CD8-positive, alpha-beta memory T cell (primary cell): ENCODE measurements at regions not wholly inside any gene's neighbourhood (a gene's known extent, or its start where the extent isn't known, plus 50 kb on each side); places are given as distances from the start of the nearest gene placed in this dataset.

Experiments
- CTCF ChIA-PET: fragments of 350-600 bp; sonication (Branson Sonifier 250); formaldehyde crosslinking; loops from one replicate; lab custom pipeline; 2021; ENCODE audit warnings: antibody characterized with exemption; lab: Charles Lee
- POLR2A ChIA-PET: fragments of 350-600 bp; sonication (Branson Sonifier 250); formaldehyde crosslinking; loops from one replicate; lab custom pipeline; 2021; ENCODE audit warnings: antibody characterized with exemption; lab: Charles Lee
- DNase-seq, 5 donors: peaks; one replicate each; pipeline versions ENCODE4 v3.0.0 to v3.0.0-alpha.2; 2020 to 2022; ENCODE audit warnings: mixed read lengths in 1 of 5
- H3K27ac ChIP-seq: one replicate; pipeline ENCODE4 v1.7.0; 2013; ENCODE audit warnings: low read depth, mild to moderate bottlenecking, low read length, moderate library complexity
- H3K27me3 ChIP-seq: 2 replicates; pipeline ENCODE4 v1.7.0; 2013; ENCODE audit warnings: low read length, mild to moderate bottlenecking; ENCODE audit not compliant: insufficient read depth, poor library complexity, severe bottlenecking
- H3K36me3 ChIP-seq: 2 replicates; pipeline ENCODE4 v1.7.0; 2013; ENCODE audit warnings: mild to moderate bottlenecking, low read length, moderate library complexity; ENCODE audit not compliant: insufficient read depth
- H3K4me1 ChIP-seq: 2 replicates; pipeline ENCODE4 v1.7.0; 2013; ENCODE audit warnings: mild to moderate bottlenecking, low read length, moderate library complexity; ENCODE audit not compliant: insufficient read depth
- H3K4me3 ChIP-seq: 2 replicates; pipeline ENCODE4 v1.7.0; 2013; ENCODE audit warnings: mild to moderate bottlenecking, low read length
- H3K9me3 ChIP-seq: 2 replicates; pipeline ENCODE4 v1.7.0; 2013; ENCODE audit warnings: mild to moderate bottlenecking, low read length
- H3K27ac Mint-ChIP-seq, 8 donors: one replicate each; pipeline ENCODE4 v1.8.0; 2020 to 2021; ENCODE audit warnings: mixed read lengths in 8 of 8, mild to moderate bottlenecking in 6 of 8, inconsistent platforms in 3 of 8, moderate library complexity in 3 of 8
- H3K27me3 Mint-ChIP-seq, 2 donors: one replicate each; pipeline ENCODE4 v1.8.0; 2020 to 2021; ENCODE audit warnings: mixed read lengths in 2 of 2, mild to moderate bottlenecking in 1 of 2, moderate library complexity in 1 of 2
- H3K36me3 Mint-ChIP-seq, 3 donors: one replicate each; pipeline ENCODE4 v1.8.0; 2020 to 2021; ENCODE audit warnings: mixed read lengths in 3 of 3, inconsistent platforms in 1 of 3, mild to moderate bottlenecking in 1 of 3
- H3K4me1 Mint-ChIP-seq, 3 donors: one replicate each; pipeline ENCODE4 v1.8.0; 2020 to 2021; ENCODE audit warnings: mixed read lengths in 3 of 3, inconsistent platforms in 1 of 3, mild to moderate bottlenecking in 1 of 3
- H3K4me3 Mint-ChIP-seq, 7 donors: one replicate each; pipeline ENCODE4 v1.8.0; 2020 to 2021; ENCODE audit warnings: mixed read lengths in 7 of 7, mild to moderate bottlenecking in 6 of 7, moderate library complexity in 4 of 7, inconsistent platforms in 2 of 7
- H3K9me3 Mint-ChIP-seq, 5 donors: one replicate each; pipeline ENCODE4 v1.8.0; 2020 to 2022; ENCODE audit warnings: mixed read lengths in 5 of 5, mild to moderate bottlenecking in 3 of 5, moderate library complexity in 2 of 5, inconsistent platforms in 1 of 5

- no peaks in the 10 kb centered on the region for H3K4me1 Mint-ChIP-seq
- POLR2A ChIA-PET, result no interaction called here
- H3K36me3 ChIP-seq, result no peaks in the 10 kb centered on the region
- H3K9me3 Mint-ChIP-seq, result peaks cover 2 to 14% (median 8%) of the 10 kb centered on the region in 5 donors
- H3K27me3 ChIP-seq, result no peaks in the 10 kb centered on the region
- H3K27me3 Mint-ChIP-seq, result peaks cover 4 to 6% of the 10 kb centered on the region in 2 donors
- no peak overlapping the region for H3K4me3 ChIP-seq
- no peak overlapping the region for H3K27ac ChIP-seq
- H3K4me3 Mint-ChIP-seq, result no peak overlapping the region
- no peaks in the 10 kb centered on the region for H3K4me1 ChIP-seq
- H3K36me3 Mint-ChIP-seq, result peaks cover 0 to 2% (median 0%) of the 10 kb centered on the region in 3 donors
- CTCF ChIA-PET, result no interaction called here
- no peaks in the 10 kb centered on the region for H3K9me3 ChIP-seq
- no peak overlapping the region for H3K27ac Mint-ChIP-seq
- no peak for DNase-seq
Measured at GRCh38 chr1:70616946-70617345, 205.9 kb downstream of the CTH start.

- Histone ChIP-seq H3K27ac (no peak overlapping the region), H3K27me3 (no peaks in the 10 kb centered on the region), H3K4me3 (no peak overlapping the region), H3K9me3 (no peaks in the 10 kb centered on the region), H3K36me3 (no peaks in the 10 kb centered on the region), H3K4me1 (no peaks in the 10 kb centered on the region)
- POLR2A ChIA-PET, result no interaction called here
- Mint-ChIP-seq H3K27me3 (peaks cover 3 to 6% of the 10 kb centered on the region in 2 donors), H3K9me3 (peaks cover 2 to 14% (median 8%) of the 10 kb centered on the region in 5 donors), H3K4me3 (no peak overlapping the region), H3K36me3 (peaks cover 0 to 2% (median 0%) of the 10 kb centered on the region in 3 donors), H3K4me1 (no peaks in the 10 kb centered on the region), H3K27ac (no peak overlapping the region)
- CTCF ChIA-PET, result no interaction called here
- no peak for DNase-seq
Measured at GRCh38 chr1:70617728-70618127, 206.7 kb downstream of the CTH start.

- Histone ChIP-seq H3K36me3 (no peaks in the 10 kb centered on the region), H3K27ac (no peak overlapping the region), H3K9me3 (no peaks in the 10 kb centered on the region), H3K4me3 (no peak overlapping the region), H3K4me1 (no peaks in the 10 kb centered on the region), H3K27me3 (no peaks in the 10 kb centered on the region)
- Mint-ChIP-seq H3K4me1 (no peaks in the 10 kb centered on the region), H3K36me3 (no peaks in the 10 kb centered on the region), H3K27ac (no peak overlapping the region), H3K4me3 (no peak overlapping the region), H3K27me3 (no peaks in the 10 kb centered on the region), H3K9me3 (peaks cover 0 to 2% (median 0%) of the 10 kb centered on the region in 5 donors)
- ChIA-PET POLR2A (no interaction called here), CTCF (no interaction called here)
- no peak for DNase-seq
Measured at GRCh38 chr1:70627910-70628309, 216.8 kb downstream of the CTH start.

- Mint-ChIP-seq H3K9me3 (peaks cover 0 to 2% (median 0%) of the 10 kb centered on the region in 5 donors), H3K4me3 (no peak overlapping the region), H3K36me3 (no peaks in the 10 kb centered on the region), H3K27ac (no peak overlapping the region), H3K27me3 (no peaks in the 10 kb centered on the region), H3K4me1 (no peaks in the 10 kb centered on the region)
- DNase-seq, result no peak
- H3K36me3 ChIP-seq, result no peaks in the 10 kb centered on the region
- no peaks in the 10 kb centered on the region for H3K4me1 ChIP-seq
- no peak overlapping the region for H3K4me3 ChIP-seq
- no peak overlapping the region for H3K27ac ChIP-seq
- POLR2A ChIA-PET, result no interaction called here
- no peaks in the 10 kb centered on the region for H3K9me3 ChIP-seq
- no peaks in the 10 kb centered on the region for H3K27me3 ChIP-seq
- CTCF ChIA-PET, result no interaction called here
Measured at GRCh38 chr1:70628973-70629372, 217.9 kb downstream of the CTH start.

- no peaks in the 10 kb centered on the region for H3K4me1 ChIP-seq
- no peaks in the 10 kb centered on the region for H3K36me3 ChIP-seq
- DNase-seq, result no peak
- ChIA-PET CTCF (no interaction called here), POLR2A (no interaction called here)
- H3K27me3 ChIP-seq, result no peaks in the 10 kb centered on the region
- peaks cover 0 to 2% (median 0%) of the 10 kb centered on the region in 5 donors for H3K9me3 Mint-ChIP-seq
- H3K27me3 Mint-ChIP-seq, result peaks cover 0 to 3% of the 10 kb centered on the region in 2 donors
- H3K4me1 Mint-ChIP-seq, result no peaks in the 10 kb centered on the region
- no peak overlapping the region for H3K27ac Mint-ChIP-seq
- no peak overlapping the region for H3K27ac ChIP-seq
- H3K36me3 Mint-ChIP-seq, result no peaks in the 10 kb centered on the region
- H3K4me3 Mint-ChIP-seq, result no peak overlapping the region
- no peaks in the 10 kb centered on the region for H3K9me3 ChIP-seq
- H3K4me3 ChIP-seq, result no peak overlapping the region
Measured at GRCh38 chr1:70633004-70633403, 221.9 kb downstream of the CTH start.

- Mint-ChIP-seq H3K9me3 (peaks cover 0 to 2% (median 0%) of the 10 kb centered on the region in 5 donors), H3K27me3 (peaks cover 0 to 3% of the 10 kb centered on the region in 2 donors), H3K36me3 (no peaks in the 10 kb centered on the region), H3K4me3 (no peak overlapping the region), H3K4me1 (no peaks in the 10 kb centered on the region), H3K27ac (no peak overlapping the region)
- no peak overlapping the region for H3K4me3 ChIP-seq
- no peaks in the 10 kb centered on the region for H3K27me3 ChIP-seq
- DNase-seq, result no peak
- H3K9me3 ChIP-seq, result no peaks in the 10 kb centered on the region
- no peaks in the 10 kb centered on the region for H3K36me3 ChIP-seq
- H3K27ac ChIP-seq, result no peak overlapping the region
- ChIA-PET CTCF (no interaction called here), POLR2A (no interaction called here)
- no peaks in the 10 kb centered on the region for H3K4me1 ChIP-seq
Measured at GRCh38 chr1:70635868-70636267, 224.8 kb downstream of the CTH start.

GRCh38 chr1:70641868-70642267 lies 230.8 kb downstream of the CTH start:
- H3K36me3 Mint-ChIP-seq, result no peaks in the 10 kb centered on the region
- Histone ChIP-seq H3K27ac (no peak overlapping the region), H3K4me3 (no peak overlapping the region), H3K27me3 (no peaks in the 10 kb centered on the region), H3K4me1 (no peaks in the 10 kb centered on the region), H3K36me3 (no peaks in the 10 kb centered on the region), H3K9me3 (no peaks in the 10 kb centered on the region)
- H3K27ac Mint-ChIP-seq, result no peak overlapping the region
- CTCF ChIA-PET, result no interaction called here
- H3K4me3 Mint-ChIP-seq, result no peak overlapping the region
- H3K27me3 Mint-ChIP-seq, result peaks cover 0 to 3% of the 10 kb centered on the region in 2 donors
- no peak for DNase-seq
- POLR2A ChIA-PET, result no interaction called here
- H3K9me3 Mint-ChIP-seq, result peaks cover 0 to 2% (median 0%) of the 10 kb centered on the region in 5 donors
- no peaks in the 10 kb centered on the region for H3K4me1 Mint-ChIP-seq

- no peak overlapping the region for H3K4me3 Mint-ChIP-seq
- Histone ChIP-seq H3K4me3 (no peak overlapping the region), H3K27ac (no peak overlapping the region), H3K36me3 (no peaks in the 10 kb centered on the region), H3K27me3 (no peaks in the 10 kb centered on the region), H3K4me1 (no peaks in the 10 kb centered on the region), H3K9me3 (no peaks in the 10 kb centered on the region)
- H3K4me1 Mint-ChIP-seq, result no peaks in the 10 kb centered on the region
- H3K27me3 Mint-ChIP-seq, result peaks cover 0 to 2% of the 10 kb centered on the region in 2 donors
- ChIA-PET CTCF (no interaction called here), POLR2A (no interaction called here)
- DNase-seq, result no peak
- H3K36me3 Mint-ChIP-seq, result no peaks in the 10 kb centered on the region
- no peaks in the 10 kb centered on the region for H3K9me3 Mint-ChIP-seq
- no peak overlapping the region for H3K27ac Mint-ChIP-seq
Measured at GRCh38 chr1:70656361-70656760, 245.3 kb downstream of the CTH start.

- H3K27me3 Mint-ChIP-seq, result no peaks in the 10 kb centered on the region
- POLR2A ChIA-PET, result no interaction called here
Measured at GRCh38 chr1:70659891-70660290, 248.8 kb downstream of the CTH start.

More at GRCh38 chr1:70659891-70660290, 248.8 kb downstream of the CTH start:
- Mint-ChIP-seq H3K36me3 (no peaks in the 10 kb centered on the region), H3K4me3 (no peak overlapping the region), H3K9me3 (no peaks in the 10 kb centered on the region), H3K4me1 (no peaks in the 10 kb centered on the region), H3K27ac (no peak overlapping the region)
- Histone ChIP-seq H3K27ac (no peak overlapping the region), H3K27me3 (no peaks in the 10 kb centered on the region), H3K4me1 (no peaks in the 10 kb centered on the region), H3K36me3 (no peaks in the 10 kb centered on the region), H3K9me3 (no peaks in the 10 kb centered on the region), H3K4me3 (no peak overlapping the region)
- no peak for DNase-seq
- CTCF ChIA-PET, result no interaction called here
